NCI-H187 treated with DMSO at 0.1 percent for 48 hours (cell line): ENCODE measurements at regions not wholly inside any gene's neighbourhood (a gene's known extent, or its start where the extent isn't known, plus 50 kb on each side); places are given as distances from the start of the nearest gene placed in this dataset.
"Not testable (repeated sequence)": the region's sequence is repeated elsewhere in the genome, so short reads cannot be mapped to it uniquely, and the experiment has no call there.

Source experiments
- DNase-seq: peaks from one replicate; lab custom pipeline; 2025; lab: John Stamatoyannopoulos, UW

DNA sequence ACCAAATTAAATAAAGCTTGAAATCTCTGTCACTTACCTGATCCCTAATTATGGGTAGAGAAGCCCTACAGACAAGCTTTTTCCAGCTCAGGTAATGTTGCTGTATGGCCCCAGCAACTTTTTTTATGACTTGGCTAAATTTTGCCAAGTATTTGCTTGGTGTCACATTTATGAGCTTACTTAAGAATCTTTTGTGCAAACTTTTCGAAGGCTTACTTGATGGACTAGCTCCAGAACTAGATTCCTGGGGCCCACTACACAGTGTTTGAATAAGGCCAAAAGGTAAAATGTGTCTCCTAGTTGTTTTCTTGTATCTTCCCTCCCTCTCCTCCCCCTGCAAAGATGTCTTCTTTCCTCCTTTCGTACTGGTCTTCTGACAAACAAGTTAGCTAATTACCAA lies 257.9 kb downstream of the OSR1 start:
- no peak for DNase-seq

DNA sequence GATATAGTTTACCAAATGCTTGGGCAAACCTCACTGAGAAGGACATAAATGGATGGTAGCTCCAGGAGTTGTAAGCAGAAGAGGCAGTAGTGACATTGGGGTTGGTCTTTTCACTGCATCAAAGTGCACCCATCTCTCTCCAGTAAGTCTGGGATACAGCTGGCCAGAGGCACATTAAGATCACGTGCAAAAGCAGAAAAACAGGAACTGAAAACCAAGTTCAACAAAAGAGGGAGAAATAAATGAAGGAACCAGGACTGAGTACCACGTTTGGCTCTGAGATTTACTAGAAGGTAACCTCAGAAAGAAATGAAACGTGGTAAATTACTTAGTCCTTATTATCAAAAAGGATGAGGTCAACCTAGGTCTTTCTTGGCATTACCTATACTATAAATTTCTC lies 259.2 kb downstream of the OSR1 start:
- no peak for DNase-seq

DNA sequence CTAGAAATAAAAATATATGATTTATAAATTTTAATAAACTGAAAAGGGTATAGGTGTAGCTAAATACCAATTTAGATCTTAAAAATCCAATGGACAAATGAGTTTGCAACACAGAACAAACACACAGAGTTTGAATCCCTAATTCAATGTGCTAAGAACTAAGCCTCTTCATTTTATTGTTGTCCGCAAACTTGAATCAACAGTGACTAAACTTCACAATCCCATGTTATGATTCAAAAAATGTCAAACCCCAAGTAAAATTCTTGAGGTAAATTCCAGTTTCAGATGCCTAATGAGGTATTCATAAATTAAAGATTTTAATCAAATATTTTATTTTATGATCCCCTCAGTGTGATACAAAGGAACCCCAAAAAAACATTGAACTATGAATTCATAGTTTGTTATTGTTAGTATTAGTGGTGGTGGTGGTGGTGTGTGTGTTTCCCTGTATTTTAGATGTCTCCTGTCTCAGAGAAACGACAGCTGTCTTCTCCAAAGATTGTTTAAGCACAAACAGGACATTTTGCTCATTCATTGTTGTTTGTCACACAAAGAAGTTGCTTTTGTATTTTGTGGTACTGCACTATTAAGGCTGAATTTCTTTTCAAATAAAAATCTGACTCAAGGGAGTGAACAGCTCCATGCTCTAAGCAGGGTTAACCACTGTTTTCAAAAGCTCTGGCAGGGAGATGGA lies 259.8 kb downstream of the OSR1 start:
- no peak for DNase-seq

DNA sequence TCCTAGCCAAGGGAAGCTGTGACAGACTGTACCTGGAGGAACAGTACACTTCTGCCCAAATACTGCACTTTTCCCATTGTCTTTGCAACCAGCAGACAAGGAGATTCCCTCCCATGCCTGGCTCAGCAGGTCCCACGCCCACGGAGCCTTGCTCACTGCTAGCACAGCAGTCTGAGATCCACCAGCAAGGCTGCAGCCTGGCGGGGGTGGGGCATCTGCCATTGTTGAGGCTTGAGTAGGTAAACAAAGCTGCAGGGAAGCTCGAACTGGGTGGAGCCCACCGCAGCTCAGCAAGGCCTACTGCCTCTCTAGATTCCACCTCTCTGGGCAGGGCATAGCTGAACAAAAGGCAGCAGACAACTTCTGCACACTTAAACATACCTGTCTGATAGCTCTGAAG lies 268.9 kb downstream of the OSR1 start:
- DNase-seq, result not testable (repeated sequence)

DNA sequence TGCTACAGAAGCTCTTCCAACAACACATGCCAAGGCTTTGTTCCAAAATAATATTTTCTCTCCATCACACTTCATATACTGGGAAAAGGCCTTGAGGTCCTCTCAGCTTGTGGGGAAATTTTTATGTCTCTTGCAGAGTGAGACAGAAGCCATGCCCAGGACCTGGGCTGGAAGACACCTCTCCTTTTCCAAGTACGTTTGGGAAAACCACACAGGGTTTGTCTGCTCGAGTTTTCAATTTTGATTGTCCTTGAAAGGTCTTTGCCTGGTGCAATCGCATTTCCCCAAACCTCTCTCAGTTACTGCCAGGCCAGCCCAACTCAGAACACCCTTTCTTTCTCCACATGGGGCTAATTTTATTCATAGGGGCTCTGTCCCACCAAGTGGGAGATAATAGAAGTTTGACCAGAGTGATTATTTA lies 272.2 kb downstream of the OSR1 start:
- DNase-seq, result no peak

DNA sequence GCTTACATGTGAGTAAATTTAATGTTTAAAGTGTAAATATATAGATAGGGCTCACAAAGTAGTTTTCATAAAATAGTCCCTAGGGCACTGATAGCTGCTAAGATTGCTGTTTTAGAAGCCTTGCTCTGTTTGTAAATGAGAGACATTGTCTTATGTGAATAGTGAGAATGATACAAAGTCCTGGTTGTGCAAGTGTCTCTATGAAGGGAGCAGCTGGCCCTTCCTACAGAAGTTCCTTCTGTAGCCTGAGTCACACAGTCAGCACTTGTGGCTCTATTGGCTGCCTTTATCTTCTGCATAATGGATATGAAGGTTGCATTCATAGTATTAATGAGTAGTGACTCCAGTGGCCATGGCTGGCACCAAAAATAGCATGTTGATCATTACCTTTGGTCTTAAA lies 279.7 kb downstream of the OSR1 start:
- no peak for DNase-seq

DNA sequence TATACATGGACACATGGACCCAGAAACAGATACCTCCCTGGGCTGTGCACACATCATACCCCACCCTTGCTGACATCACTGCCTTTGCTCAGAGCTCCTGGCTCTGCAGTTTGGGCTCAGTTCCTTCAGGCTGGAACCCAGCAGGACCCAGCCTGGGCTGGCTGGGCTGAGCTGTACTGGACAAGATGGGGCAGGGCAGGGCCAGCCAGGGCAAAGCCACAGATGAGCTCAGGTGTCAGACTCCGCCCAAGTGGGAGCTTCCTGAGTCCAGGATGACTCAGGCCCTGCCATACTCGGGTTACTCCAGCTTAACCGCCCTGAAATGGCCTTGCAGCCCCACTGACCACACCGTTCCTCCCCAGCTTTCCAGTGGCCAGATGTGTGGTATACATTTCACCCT lies 284.9 kb downstream of the OSR1 start:
- DNase-seq, result no peak

DNA sequence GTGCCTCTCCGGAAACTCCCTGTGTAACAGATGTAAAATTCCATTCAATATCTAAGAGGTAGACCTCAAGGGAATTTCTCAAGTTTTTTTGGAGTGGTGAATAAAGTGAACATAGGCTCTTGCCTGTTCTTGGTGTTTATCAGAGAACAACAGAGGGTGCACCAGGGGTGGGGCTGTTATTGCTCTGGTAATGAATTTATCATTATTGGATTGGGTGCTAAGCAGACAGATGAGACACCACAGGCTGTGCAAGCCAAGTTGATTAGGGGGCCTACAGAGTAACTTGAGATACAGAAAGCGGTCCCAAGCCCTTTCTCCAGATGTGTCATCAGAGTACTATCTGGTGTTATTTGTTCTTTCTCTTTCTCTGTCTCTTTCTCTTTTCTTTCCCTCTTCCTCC lies 286.3 kb downstream of the OSR1 start:
- DNase-seq, result no peak

DNA sequence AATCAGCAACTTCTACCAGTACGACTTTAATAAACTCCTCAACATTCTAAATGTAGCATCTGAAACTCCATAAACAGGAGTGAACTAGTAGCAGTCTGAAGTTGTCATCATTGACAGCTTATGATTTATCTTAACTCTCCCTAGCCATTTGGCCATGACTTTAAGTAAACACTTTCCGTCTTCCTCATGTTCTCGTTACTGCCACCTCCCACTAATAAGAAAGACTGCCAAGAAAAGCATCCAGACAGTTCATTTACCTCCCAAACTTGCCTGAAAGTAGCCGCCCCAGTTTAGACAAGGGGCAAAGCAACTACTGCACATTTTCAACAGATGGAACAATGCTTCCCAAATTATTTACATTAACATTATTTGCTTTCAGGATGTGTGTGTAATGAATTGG lies 287.5 kb downstream of the OSR1 start:
- no peak for DNase-seq

DNA sequence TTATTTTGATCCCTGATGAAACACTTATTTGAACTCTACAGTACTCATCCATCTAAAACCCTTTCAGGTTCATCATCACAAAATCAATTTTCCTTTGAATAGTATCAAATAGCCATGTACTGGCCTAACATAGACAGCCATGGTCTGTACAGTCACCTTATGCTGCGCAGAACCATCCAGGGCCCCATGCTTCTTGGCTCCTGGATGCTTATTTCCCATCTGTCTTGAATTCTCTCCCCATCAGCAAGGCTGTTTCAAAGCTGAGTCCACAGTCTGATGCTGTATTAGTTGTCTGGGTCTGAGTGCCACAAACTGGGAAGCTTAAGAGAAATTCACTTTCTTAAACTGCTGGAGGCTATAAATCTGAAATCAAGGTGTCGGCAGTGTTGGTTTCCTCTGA lies 290.2 kb downstream of the OSR1 start:
- DNase-seq, result no peak

DNA sequence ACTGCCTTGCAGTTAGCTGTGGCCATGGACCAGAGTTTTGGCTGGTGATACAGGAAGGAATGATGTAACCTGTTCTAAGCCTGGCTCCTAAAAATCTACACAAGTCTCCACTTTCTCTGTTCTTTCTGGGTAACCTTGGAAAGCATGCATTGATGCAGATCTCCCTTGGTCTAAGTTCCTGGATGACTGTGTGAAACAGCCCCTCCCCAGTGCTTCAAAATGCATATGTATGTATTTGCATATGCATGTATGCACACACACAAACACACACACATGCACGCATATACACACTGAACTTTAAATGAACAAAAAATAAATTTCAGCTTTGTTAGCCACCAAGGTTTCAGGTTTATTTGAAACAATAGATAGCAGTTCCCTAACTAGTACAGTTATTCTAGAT lies 296.1 kb downstream of the OSR1 start:
- no peak for DNase-seq

DNA sequence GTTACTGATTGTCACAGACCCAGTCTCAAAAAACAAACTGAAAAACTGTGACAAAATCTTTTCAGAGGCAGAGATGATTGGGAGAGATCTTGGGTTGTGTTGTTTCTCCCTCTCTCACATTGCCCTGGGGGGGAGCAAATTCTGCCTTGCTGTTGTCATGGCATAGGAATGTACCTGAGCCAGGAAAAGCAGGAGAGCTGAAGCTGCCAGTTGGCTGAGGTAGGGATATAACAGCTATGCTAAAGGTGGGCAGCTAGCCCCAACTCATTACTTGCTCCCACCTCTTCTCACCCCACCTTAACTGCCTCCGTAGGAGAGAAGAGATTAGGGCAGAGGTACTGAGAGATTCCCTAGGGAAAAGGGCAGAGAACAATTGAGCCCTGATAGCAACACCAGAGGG lies 299.3 kb downstream of the OSR1 start:
- DNase-seq, result no peak

DNA sequence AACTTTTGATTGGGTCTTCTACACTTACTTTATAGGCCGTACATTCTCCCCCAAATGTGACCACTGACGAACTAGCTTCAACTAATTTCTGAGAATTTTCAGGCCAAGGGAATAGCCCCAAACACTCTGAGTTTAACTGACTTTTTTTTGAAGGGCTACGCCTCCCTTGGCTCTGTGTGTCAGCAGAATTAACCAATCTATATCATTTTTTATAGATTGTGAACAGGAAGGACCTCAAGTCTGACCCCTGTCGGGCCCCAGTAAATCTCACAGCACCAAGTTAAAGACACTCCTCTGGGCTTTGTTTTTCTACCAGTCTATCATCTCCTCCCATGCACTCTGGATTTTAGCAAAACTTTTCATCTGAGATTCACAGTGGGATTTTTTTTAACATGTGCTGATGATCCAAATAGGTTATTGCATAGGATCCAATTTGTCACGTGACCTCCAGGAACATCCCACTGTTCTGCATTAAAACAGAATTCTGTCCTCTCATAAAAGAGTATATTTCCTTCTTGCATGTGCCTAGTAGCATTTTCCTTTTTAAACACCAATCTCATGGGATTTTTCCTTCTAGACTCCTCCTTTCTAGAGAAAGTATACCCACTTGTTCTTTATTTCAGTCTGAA lies 307.1 kb downstream of the OSR1 start:
- DNase-seq, result no peak

DNA sequence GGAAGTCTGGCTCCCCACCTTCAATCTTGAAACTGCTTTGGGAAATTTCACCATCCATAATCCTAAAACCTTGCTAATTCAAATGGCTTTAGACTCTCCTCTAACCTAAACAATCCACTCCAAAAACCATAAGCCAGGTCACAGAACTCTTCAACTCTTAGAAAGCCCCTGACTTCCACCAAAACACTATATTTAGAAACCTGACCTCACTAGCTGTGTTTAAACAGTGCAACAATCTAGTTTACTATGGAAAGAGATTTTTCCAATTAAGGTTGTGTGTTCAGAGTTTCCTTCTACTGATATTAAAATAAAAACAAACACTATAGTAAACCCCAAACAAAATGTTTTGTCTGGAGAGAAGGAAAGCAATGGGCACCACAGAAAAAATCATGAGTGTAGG lies 308.1 kb downstream of the OSR1 start:
- DNase-seq, result no peak

DNA sequence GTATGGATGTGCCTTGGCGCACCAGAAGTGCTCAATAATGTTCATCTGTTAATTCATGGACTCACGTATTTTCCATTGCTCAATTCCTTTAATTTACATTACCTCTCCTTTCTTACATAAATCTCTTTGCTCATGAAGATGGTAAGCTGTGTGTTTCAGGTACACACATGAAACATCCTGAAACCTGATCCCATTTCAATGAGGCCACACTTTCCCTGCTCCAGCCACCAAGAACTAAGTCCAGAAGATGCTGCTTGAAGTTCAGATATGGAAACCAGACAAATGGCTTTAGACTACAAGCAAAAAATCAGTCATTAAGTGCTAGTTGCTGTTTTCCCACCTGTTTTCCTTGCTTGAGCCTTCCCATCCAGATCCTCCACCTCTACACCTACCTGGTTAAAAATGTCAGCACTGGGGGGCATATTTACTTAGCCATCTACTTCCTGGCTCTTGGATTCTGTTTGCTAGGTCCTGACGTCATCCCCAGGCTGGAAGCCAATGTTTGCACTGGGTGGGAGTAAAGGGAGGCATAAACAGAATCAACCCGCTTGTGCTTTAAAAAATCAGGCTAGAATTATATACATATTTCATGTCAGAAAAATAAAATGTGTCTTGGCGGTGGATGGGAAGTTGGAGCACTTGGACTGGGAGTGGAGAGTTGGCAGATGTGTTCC lies 309.7 kb downstream of the OSR1 start:
- no peak for DNase-seq

DNA sequence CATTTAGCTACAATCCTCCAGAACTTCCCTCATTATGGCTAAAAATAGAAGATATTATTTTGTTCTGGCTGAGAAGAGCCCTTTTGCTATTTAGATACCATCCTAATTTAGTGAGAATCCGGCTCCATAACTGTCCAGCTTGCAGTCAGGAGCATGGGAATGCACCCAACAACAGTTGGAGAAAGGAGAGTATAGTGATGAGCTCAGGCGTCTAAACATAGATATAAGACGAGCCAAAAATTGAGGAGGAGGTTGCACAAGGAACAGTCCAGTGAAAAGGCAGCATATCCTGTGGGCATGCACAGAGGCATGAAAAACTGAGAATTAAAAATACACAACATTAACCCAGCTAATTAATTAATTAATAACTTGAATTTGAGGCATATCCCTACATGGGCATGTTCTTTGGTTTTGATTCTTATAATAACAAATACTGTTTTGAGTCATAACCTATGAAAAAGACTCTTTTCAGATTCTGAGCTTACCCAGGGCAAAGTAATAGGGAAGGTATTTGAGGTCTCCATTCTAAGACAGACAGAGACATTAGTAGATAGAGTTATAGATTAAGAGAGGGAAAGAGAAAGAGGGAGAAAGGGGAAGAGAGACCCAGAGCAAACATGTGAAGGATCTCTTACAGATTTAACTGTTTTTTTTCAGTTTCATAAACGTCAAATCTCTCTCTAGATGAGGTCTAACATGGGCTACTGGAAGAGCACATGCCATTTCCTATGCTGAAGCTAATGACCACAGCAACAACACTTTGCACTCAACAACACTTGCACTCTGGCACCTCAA lies 311.2 kb downstream of the OSR1 start:
- no peak for DNase-seq

DNA sequence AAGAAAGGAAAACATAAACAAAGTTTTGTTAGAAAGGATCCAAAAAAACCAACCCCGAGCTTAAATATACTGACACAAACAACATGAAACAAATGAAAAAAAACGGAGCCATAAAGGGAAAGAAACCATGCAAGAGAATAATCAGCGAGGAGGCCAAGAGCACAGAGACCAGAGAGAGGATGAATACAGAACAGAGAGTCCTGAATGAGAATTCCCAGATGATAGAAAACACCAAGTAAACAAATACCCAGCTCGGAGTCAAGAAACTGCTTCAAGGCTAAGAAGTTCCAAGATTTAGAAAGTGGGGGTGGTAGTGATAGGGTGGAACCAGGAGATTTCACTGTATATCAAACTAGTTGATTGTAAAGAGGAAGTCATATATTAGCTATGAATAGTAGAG lies 313.3 kb downstream of the OSR1 start:
- DNase-seq, result no peak

DNA sequence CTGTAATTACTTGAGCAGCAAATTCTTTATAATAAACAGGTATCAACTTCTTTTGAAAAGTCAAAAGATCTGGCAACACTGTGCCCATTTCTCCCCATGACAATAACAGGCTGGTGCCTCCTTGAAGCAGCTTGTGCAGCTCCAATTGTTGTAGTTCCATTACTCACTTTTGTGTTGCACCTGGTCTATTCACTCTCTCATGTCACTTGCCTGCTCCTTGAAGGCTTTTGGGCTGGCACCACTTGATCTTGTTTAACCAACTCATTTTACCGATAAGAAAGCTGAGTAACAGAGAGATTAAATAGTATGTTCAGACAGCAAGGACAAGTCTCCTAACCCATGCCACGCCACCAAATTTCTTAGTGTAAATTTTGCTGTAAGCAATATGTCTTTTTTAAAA lies 314.5 kb downstream of the OSR1 start:
- DNase-seq, result no peak

DNA sequence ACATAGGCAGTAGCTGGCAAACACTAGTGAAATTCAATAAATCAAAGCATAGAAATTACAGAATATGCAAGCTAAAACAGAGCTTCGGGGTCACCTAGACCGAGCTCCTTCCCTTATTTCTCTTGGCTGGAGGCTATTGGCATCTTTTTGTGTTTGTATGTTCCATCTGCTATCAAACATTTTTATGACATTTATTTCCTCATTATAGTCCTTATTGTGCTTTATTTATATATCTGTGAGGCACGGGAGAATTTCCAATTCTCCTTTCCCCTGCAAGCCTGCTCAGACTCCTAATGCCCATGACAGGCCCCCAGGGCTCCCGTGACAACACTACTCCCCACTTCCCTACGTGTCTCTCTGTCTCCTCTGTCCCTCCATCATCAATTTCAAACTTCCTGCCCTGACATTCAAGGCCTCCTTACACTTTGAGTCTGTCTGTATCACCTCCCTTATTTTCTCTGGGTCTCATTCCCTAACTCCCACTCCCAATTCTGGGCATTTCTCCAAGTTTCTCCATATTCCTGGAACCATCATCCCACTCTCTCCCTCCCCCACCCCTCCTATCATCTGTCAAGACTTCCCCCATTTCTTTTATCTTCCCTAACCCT lies 316.9 kb downstream of the OSR1 start:
- no peak for DNase-seq

DNA sequence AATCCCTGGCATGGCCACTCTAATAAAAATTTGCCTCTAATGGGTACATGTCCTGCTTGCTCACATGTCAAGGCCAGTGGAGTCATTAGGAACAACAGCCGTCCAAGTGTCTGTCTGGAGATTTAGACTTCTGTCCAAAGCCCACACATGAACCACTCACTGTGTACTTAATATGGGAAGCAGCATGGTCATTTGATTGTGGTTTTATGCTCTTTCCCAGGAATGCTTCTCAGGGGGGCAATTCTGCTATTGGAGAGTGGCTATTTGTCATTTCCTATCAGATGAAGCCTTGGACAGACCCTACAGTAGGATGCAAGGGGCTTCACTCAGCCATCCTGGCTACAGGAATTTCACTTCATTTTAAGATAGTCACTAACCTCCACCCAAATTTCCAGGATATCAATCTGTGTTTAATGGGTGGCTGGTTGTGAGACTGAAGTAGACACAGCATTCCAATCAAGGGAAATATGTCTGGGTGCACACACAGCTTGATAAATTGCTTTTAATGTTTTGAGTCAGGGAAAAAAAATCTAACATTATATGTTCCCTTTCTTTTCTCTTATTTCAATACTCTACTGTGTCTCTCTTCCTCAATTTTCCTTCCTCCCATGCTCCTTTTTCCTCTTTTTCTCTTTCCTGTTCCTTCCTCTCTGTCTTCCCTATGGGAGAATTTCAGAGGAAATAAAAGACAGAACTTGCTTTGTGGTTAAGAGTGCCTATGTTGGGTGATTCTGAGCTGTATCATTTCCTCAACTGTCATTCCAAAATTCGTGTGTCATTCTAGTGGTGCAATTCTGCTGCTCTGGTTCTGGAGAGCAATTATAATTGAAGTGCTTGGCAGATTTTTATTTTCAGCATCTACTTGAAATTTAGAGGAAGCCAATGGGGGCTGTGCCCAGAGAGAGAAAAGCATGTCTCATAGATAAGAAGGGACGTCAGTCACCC lies 320.1 kb downstream of the OSR1 start:
- DNase-seq, result no peak

DNA sequence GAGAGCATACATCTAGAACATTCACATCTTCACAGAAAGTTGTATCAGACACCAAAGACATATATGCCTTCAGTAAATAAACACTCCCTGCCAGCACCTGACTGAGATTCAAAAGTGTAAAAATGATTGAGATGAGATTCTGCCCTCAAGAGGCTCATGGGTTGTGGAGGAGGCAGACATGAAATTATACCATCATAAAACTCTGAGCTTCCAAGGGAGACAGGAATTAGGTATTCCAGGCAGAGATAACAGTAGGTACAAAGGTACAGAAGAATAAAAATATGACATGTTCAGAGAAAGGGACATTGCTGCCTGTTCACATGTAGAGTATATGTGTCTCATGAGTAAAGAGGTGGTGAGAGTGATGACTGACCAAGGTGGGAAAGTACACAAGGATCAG lies 322.3 kb downstream of the OSR1 start:
- DNase-seq, result no peak
